ENCODE measurements at regions not wholly inside any gene's neighbourhood (a gene's known extent, or its start where the extent isn't known, plus 50 kb on each side); places are given as distances from the start of the nearest gene placed in this dataset.
A peak's percentile ranks its signal among the peaks of the same experiment; 100 is the strongest.

DNA sequence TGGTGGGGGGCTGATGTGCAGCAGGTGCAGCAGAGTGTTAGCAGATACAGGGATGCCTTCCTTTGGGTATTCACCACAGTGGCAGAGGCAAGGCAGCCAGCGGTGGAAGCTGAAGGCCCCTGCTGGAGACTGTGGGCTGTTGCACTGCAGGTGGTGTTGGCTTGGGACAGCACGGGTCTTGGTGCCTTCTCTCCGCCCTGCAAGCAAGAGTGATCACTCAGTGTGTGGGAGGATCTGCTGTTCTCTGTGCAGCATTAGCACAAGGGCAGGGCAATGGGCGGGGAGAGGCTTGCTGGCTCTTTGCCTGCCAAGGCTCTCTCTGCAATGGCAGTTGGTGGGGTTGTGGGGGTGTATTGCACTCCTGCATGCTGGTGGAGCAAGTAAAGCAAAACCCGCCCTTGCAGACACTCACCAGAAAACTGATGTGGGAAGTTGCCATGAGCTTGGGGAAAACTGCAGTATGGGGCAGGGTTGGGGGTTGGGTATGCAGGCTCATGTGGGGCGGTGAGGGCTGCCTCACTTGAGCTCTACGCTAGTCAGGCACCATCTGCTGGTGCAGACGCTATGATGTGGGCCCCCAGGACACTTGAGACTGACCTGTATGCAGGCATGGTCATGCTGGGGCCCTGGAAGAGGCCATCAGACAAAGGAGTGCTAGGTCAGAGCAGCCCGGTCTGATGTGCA is 820.8 kb upstream of the GRIA3 start:
- no peak for TF ChIP-seq MAX (IDR thresholded peaks at IDR 0.05; ENCODE audit: low read depth, low read length)
- TF ChIP-seq, protein P1, sequence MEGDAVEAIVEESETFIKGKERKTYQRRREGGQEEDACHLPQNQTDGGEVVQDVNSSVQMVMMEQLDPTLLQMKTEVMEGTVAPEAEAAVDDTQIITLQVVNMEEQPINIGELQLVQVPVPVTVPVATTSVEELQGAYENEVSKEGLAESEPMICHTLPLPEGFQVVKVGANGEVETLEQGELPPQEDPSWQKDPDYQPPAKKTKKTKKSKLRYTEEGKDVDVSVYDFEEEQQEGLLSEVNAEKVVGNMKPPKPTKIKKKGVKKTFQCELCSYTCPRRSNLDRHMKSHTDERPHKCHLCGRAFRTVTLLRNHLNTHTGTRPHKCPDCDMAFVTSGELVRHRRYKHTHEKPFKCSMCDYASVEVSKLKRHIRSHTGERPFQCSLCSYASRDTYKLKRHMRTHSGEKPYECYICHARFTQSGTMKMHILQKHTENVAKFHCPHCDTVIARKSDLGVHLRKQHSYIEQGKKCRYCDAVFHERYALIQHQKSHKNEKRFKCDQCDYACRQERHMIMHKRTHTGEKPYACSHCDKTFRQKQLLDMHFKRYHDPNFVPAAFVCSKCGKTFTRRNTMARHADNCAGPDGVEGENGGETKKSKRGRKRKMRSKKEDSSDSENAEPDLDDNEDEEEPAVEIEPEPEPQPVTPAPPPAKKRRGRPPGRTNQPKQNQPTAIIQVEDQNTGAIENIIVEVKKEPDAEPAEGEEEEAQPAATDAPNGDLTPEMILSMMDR (IDR thresholded peaks at IDR 0.05; ENCODE audit: low read depth, low read length): peak; percentile 5

Measured in NB4 (cell line).